ENCODE measurements at regions not wholly inside any gene's neighbourhood (a gene's known extent, or its start where the extent isn't known, plus 50 kb on each side); places are given as distances from the start of the nearest gene placed in this dataset.

DNA sequence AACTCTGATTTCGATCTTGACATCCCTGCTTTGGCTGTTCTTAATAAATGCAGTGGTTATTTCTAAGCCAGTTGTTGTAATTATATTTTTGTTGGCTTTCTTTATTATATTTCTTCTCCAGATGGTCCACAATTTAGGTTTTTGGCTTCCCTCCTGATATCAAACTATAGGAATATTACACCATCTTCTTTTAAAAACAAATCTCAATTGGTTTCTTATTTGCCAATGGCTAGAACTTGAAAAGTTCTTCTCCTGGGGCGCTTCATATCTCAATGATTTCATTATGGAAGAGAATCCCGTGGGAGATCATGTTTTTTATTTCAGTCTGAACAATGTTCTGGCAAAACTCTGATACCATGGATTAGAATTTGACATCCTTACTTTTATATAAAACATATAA lies 292.3 kb downstream of the FLRT2 start:
- TF ChIP-seq, protein P1, sequence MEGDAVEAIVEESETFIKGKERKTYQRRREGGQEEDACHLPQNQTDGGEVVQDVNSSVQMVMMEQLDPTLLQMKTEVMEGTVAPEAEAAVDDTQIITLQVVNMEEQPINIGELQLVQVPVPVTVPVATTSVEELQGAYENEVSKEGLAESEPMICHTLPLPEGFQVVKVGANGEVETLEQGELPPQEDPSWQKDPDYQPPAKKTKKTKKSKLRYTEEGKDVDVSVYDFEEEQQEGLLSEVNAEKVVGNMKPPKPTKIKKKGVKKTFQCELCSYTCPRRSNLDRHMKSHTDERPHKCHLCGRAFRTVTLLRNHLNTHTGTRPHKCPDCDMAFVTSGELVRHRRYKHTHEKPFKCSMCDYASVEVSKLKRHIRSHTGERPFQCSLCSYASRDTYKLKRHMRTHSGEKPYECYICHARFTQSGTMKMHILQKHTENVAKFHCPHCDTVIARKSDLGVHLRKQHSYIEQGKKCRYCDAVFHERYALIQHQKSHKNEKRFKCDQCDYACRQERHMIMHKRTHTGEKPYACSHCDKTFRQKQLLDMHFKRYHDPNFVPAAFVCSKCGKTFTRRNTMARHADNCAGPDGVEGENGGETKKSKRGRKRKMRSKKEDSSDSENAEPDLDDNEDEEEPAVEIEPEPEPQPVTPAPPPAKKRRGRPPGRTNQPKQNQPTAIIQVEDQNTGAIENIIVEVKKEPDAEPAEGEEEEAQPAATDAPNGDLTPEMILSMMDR (IDR thresholded peaks at IDR 0.05): no peak
- no peak for TF ChIP-seq POLR2AphosphoS5 (IDR thresholded peaks at IDR 0.05)
- no peak for TF ChIP-seq POLR2A (IDR thresholded peaks at IDR 0.05; ENCODE audit: low read depth)
- TF ChIP-seq EP300 (IDR thresholded peaks at IDR 0.05): no peak
